ENCODE measurements at regions not wholly inside any gene's neighbourhood (a gene's known extent, or its start where the extent isn't known, plus 50 kb on each side); places are given as distances from the start of the nearest gene placed in this dataset.

- no peak for TF ChIP-seq ZNF175 (tag by site-specific recombination; IDR thresholded peaks at IDR 0.05)
- TF ChIP-seq YY1 (tag by site-specific recombination; IDR thresholded peaks at IDR 0.05): no peak
- no peak for TF ChIP-seq ZNF660 (tag by site-specific recombination; IDR thresholded peaks at IDR 0.05)
- TF ChIP-seq KLF17 (tag by site-specific recombination; IDR thresholded peaks at IDR 0.05): no peak
- TF ChIP-seq ZNF426 (tag by site-specific recombination; IDR thresholded peaks at IDR 0.05): no peak
- TF ChIP-seq CTCF (tag by site-specific recombination; IDR thresholded peaks at IDR 0.05): no peak
- TF ChIP-seq REST (tag by site-specific recombination; IDR thresholded peaks at IDR 0.05): no peak
- no peak for TF ChIP-seq SALL2 (tag by site-specific recombination; IDR thresholded peaks at IDR 0.05; ENCODE audit: borderline replicate concordance)
- TF ChIP-seq PBX3 (CRISPR knock-in tag; IDR thresholded peaks at IDR 0.05): no peak
- no peak for TF ChIP-seq ATF2 (tag by site-specific recombination; IDR thresholded peaks at IDR 0.05; ENCODE audit: low read depth)
- no peak for TF ChIP-seq ZNF704 (tag by site-specific recombination; IDR thresholded peaks at IDR 0.05)
- no peak for TF ChIP-seq PRDM10 (tag by site-specific recombination; IDR thresholded peaks at IDR 0.05)
- TF ChIP-seq ZNF24 (tag by site-specific recombination; IDR thresholded peaks at IDR 0.05): no peak
Observed at GRCh38 chr3:159848348-159849118, 140.1 kb upstream of the IL12A start.

All from HEK293 (cell line).